Activated B cell treated with CpG ODN at 0.5 μM for 24 hours (primary cell): ENCODE measurements at regions not wholly inside any gene's neighbourhood (a gene's known extent, or its start where the extent isn't known, plus 50 kb on each side); places are given as distances from the start of the nearest gene placed in this dataset.

Experiments used
- ATAC-seq: fragments of 200-7000 bp; cut with Tn5 transposase; one replicate; pipeline ENCODE4 v1.10.0; 2021; ENCODE audit warnings: low read depth, mild to moderate bottlenecking, moderate library complexity
- CTCF ChIA-PET: fragments of 350-600 bp; sonication (Branson Sonifier 250); formaldehyde crosslinking; loops from one replicate; lab custom pipeline; 2021; ENCODE audit warnings: antibody characterized with exemption; lab: Charles Lee
- POLR2A ChIA-PET: fragments of 350-600 bp; sonication (Branson Sonifier 250); formaldehyde crosslinking; loops from one replicate; lab custom pipeline; 2021; ENCODE audit warnings: antibody characterized with exemption; lab: Charles Lee
- DNase-seq: peaks from one replicate; pipeline ENCODE4 v3.0.0; 2022
- H3K27ac Mint-ChIP-seq: one replicate; pipeline ENCODE4 v1.8.0; 2020; ENCODE audit warnings: mixed read lengths
- H3K27me3 Mint-ChIP-seq: one replicate; pipeline ENCODE4 v1.8.0; 2021; ENCODE audit warnings: mixed read lengths
- H3K36me3 Mint-ChIP-seq: one replicate; pipeline ENCODE4 v1.8.0; 2021; ENCODE audit warnings: low read depth, mixed read lengths
- H3K4me1 Mint-ChIP-seq: one replicate; pipeline ENCODE4 v1.8.0; 2021; ENCODE audit warnings: mixed read lengths
- H3K4me3 Mint-ChIP-seq: one replicate; pipeline ENCODE4 v1.8.0; 2020; ENCODE audit warnings: mild to moderate bottlenecking, mixed read lengths
- H3K9me3 Mint-ChIP-seq: one replicate; pipeline ENCODE4 v1.8.0; 2020; ENCODE audit warnings: mixed read lengths
- CTCF ChIP-seq: fragments of 200-600 bp; IDR thresholded peaks from one replicate; pipeline ENCODE4 v1.8.0; 2022; ENCODE audit warnings: antibody characterized with exemption, mild to moderate bottlenecking
- intact Hi-C: fragments of 100-400 bp; cut with micrococcal nuclease; formaldehyde crosslinking; loops from one replicate; pipeline ENCODE4 v1.15.1; 2024

DNA sequence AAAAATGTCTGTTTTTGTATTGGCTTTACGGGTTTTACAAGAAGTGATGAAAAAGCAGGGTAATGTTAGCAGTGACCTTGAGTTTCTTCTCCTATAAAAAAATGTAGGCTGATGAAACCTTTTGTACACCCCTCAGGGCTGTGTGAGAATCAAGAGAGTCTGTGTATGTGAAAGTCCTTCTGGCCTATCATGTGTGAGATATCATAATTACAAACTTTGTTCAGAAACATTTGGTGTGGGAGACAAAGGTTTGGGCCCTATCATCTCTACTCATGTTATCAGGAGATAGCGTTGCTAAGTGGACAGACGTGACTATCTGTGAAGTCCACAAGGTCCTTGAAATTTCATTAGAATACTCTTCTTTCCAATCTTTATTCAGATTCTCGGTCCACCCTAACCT is 170.6 kb upstream of the HAND2 start:
- ATAC-seq: no peak
- Mint-ChIP-seq H3K36me3 (no peaks in the 10 kb centered on the region), H3K27ac (no peak overlapping the region), H3K4me1 (no peaks in the 10 kb centered on the region), H3K9me3 (peaks cover 3% of the 10 kb centered on the region), H3K4me3 (no peak overlapping the region), H3K27me3 (no peaks in the 10 kb centered on the region)
- no peak for TF ChIP-seq CTCF
- POLR2A ChIA-PET: no interaction called here
- CTCF ChIA-PET: no interaction called here
- intact Hi-C loops: no loop called here
- DNase-seq: no peak

DNA sequence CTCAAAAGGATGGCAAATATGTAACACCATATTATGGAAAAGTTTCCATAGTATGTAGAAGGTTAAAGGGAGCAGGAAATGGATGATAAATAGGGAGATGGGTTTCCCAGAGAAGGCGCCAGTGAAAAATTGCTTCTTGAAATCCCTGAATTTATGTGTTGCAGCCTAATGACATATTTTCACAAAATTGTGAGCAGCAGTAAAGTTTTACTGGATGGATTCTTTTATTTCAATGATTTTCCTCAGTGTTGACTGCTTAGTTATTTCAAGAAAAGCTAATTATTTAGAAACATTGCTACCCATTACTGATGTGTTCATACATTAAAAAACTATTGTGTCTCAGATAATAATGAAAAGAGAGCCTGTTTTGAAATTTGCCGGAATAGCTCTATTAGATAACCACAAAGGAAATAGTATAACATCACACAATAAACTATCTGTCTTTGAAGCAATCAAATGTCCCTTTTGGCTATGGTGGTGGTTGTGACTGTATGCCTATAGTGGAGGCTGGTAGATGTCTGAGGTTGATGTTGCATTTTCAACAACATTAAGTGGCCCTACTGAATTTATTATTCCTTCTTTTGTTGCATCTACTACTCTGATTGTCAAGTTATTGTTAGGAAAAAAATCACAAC is 169.9 kb upstream of the HAND2 start:
- Mint-ChIP-seq H3K9me3 (peaks cover 3% of the 10 kb centered on the region), H3K4me1 (no peaks in the 10 kb centered on the region), H3K4me3 (no peak overlapping the region), H3K27me3 (no peaks in the 10 kb centered on the region), H3K36me3 (no peaks in the 10 kb centered on the region), H3K27ac (no peak overlapping the region)
- no peak for DNase-seq
- intact Hi-C loops: no loop called here
- CTCF ChIA-PET: no interaction called here
- ATAC-seq: no peak
- TF ChIP-seq CTCF: no peak
- POLR2A ChIA-PET: no interaction called here

DNA sequence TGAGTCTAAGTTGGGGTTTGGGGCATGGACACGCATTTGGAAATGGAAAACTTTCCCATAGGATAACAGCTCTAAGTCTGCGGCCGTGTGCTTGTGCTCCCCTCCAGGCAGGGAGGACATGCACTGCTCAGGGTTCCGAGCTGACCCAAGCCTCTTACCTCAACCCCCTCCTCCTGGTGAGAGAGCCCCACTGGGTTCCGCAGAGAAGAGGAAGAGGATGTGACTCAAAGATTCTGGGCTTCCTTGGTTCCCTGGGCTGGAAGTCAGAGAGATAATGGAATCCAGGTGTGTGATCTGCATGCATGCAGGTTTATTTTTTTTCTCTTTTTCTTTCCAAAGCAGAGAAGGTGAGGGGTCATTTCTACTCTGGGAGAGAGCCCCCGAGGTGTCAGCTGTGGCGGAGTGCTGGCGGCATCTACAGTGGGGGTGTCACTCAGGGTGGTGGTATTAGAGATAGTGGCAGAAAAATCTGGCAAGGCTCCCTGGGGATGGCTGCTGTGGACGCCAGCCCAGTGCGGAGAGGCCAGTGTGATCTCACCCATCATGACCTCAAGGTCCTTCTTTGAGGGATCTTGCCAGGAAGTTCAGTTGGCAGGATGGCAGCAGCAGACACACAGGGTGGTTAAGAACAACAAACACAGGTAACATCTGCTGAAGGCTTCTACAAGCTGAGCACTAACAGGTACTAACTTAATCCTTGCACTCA is 168.7 kb upstream of the HAND2 start:
- Mint-ChIP-seq H3K27me3 (no peaks in the 10 kb centered on the region), H3K4me3 (no peak overlapping the region), H3K4me1 (no peaks in the 10 kb centered on the region), H3K27ac (no peak overlapping the region), H3K36me3 (no peaks in the 10 kb centered on the region), H3K9me3 (peaks cover 3% of the 10 kb centered on the region)
- ChIA-PET POLR2A (no interaction called here), CTCF (no interaction called here)
- no peak for DNase-seq
- intact Hi-C loops: no loop called here
- no peak for TF ChIP-seq CTCF
- no peak for ATAC-seq

DNA sequence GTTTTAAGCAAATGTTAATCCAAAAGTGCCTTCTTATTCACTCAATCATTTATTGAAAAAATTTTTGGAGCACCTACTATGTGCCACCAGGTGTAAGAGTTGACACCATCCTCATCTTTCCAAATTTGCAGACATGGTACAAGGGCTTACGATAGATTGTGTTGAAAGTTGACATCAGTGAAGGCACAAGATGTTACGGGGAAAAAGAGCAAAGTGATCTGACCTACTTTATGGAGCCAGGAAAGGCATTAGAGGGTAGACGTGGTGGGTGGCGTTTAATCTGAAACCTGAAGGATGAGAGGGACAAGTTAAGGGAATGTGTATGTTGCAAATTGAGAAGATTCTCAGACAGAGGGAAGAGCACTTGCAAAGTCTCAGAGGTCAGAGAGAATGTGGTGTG is 167.8 kb upstream of the HAND2 start:
- H3K27me3 Mint-ChIP-seq: no peaks in the 10 kb centered on the region
- no peak overlapping the region for H3K27ac Mint-ChIP-seq
- H3K4me3 Mint-ChIP-seq: no peak overlapping the region
- no peak for TF ChIP-seq CTCF
- H3K9me3 Mint-ChIP-seq: no peaks in the 10 kb centered on the region
- H3K4me1 Mint-ChIP-seq: no peaks in the 10 kb centered on the region
- ChIA-PET POLR2A (no interaction called here), CTCF (no interaction called here)
- intact Hi-C loops: no loop called here
- H3K36me3 Mint-ChIP-seq: no peaks in the 10 kb centered on the region
- ATAC-seq (no peak), DNase-seq (no peak)

- DNase-seq: no peak
- intact Hi-C loops: no loop called here
- no peak overlapping the region for H3K27ac Mint-ChIP-seq
- H3K9me3 Mint-ChIP-seq: no peaks in the 10 kb centered on the region
- H3K4me3 Mint-ChIP-seq: no peak overlapping the region
- no peaks in the 10 kb centered on the region for H3K36me3 Mint-ChIP-seq
- H3K27me3 Mint-ChIP-seq: no peaks in the 10 kb centered on the region
- no peak for ATAC-seq
- TF ChIP-seq CTCF: no peak
- CTCF ChIA-PET: no interaction called here
- POLR2A ChIA-PET: no interaction called here
- no peaks in the 10 kb centered on the region for H3K4me1 Mint-ChIP-seq
Observed at GRCh38 chr4:173696551-173696950, 166.5 kb upstream of the HAND2 start.
